IPS-18c (cell line): ENCODE measurements at regions not wholly inside any gene's neighbourhood (a gene's known extent, or its start where the extent isn't known, plus 50 kb on each side); places are given as distances from the start of the nearest gene placed in this dataset.

ENCODE experiments used
- H3K4me3 ChIP-seq: 2 replicates; pipeline ENCODE4 v1.7.0; 2013; ENCODE audit warnings: low read depth, mild to moderate bottlenecking, low read length, moderate library complexity; ENCODE audit not compliant: insufficient read depth
- H3K9me3 ChIP-seq: one replicate; pipeline ENCODE4 v1.6.1; 2013; ENCODE audit warnings: mild to moderate bottlenecking, low read length, moderate library complexity; ENCODE audit not compliant: control insufficient read depth, insufficient read depth

DNA sequence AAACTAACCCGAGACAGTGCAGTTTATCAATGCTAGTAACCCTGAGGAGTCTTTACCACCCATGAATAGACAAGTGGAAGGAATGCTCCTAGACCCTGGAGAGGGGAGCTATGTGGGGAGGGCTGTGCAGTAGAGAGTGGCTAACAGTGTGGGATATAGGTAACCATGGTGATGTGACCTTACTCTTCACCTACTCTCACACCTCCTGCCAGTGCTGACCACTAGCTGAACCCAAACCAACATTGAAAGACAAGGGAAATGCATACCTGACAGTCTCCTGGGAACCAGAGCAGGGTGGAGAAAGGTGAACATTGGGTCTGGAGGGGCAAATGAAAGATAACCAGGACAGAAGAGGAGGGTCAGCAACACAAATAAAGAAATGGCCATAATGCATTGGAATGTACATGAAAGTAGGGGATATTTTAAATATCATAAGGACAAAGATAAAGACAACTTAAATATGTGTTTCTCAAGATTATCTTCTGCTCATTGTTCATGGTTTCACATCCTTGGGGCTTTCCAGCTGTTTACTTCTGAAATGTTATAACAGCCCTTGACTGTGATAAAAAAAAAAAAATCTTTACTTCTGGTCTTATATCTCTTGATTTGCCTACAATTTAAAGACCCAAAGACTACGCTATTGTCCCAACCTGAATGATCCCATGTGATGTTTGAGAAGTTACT lies 983.3 kb upstream of the TENM4 start:
- Histone ChIP-seq H3K9me3 (no peaks in the 10 kb centered on the region), H3K4me3 (no peak overlapping the region)

DNA sequence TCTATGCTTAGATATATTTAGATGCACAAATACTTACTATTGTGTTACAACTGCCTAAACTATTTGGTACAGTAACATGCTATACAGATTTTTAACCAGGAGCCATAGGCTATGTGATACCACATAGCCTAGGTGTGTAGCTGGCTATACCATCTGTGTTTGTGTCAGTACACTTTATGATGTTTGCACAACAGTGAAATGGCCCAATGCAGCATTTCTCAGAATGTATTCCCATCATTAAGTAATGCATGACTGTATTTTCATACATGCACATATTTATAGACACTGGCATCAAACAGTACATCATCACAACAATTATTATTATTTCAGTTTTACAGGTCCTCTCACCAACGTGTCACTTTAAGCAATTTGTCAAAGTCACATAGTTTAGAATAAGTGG lies 979.5 kb upstream of the TENM4 start:
- Histone ChIP-seq H3K4me3 (no peak overlapping the region), H3K9me3 (no peaks in the 10 kb centered on the region)

DNA sequence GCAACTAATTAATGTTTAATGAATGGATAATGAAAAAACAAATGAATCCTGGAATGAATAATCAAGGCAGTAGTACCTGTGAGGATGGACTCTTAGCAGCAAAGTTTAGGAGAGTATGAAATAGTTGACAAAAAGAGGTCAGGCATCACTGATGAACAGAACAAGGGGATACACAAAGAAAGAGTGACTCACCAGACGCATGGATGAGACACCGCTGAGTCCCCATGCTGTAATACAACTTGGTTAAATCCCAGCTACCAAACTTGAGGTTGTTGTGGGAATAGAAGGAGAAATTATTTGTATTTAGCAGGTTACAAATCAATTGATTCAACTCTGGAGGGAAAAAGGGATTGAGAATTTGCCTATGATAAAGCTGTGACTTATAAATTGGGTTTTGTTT lies 976.9 kb upstream of the TENM4 start:
- H3K9me3 ChIP-seq = no peaks in the 10 kb centered on the region

DNA sequence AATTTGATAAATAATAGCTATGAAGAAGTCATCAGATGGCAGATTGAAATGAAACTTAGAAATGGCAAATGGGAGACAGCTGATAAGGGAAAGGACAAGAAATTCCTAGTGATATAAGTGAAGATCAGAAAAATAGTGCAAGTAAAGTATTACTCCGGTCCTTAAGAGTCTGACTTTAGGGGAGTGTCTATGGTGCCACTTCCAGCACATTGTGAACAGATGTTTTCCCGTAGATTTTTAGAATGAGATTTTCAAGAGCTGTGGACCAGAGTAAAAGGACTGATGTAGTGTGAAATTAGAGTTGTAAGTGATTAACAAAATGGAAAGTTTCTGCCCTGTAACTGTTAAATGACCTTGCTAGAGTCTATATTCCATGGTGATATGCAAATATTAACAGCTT lies 974.8 kb upstream of the TENM4 start:
- H3K4me3 ChIP-seq = no peak overlapping the region
- H3K9me3 ChIP-seq = no peaks in the 10 kb centered on the region

More for the DNA sequence above, 976.9 kb upstream of the TENM4 start:
- H3K4me3 ChIP-seq = no peak overlapping the region

DNA sequence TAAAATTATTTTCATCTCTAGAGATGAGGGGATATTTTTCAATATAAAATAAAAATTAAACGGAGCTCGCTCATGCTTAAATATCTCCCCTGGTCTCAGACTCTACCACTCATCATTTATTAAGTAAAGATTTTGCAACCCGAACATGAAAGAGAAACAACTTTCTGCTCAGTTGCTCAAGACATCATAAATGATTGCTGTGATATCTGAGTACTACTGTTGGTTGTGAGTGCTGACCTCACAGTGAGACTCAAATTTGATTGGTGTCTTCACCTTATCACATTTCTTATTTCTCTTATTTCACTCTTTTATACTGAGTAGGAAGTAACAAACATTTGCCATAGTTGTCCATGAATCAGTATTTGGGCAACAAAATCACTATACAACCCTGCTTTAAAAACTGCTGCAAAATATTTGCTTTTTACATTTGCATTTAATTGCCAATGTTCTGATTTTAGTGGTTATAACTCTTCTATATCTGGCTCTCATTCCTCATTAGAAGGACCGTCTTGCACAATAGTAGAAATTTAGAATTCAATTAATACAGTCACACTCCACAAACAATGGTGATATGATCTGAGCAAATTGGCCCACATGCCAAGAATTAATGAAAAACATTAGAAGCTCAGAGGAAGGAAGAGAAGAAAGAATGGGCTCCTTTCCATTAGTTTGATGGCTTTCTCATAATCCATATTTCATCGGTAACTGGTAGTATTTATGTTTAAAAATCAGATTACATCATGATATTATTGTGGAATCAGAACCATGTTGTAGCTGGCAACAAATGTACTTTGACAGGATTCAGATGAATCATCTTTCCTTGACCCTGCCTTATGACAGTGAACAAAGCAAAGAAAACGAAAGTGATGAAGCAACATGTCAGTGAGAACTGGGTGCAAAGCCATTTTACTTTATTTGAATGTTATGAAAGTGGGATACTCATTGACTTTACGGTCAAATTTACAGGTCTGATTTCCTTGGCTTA lies 973.6 kb upstream of the TENM4 start:
- H3K4me3 ChIP-seq = no peak overlapping the region
- H3K9me3 ChIP-seq = no peaks in the 10 kb centered on the region

DNA sequence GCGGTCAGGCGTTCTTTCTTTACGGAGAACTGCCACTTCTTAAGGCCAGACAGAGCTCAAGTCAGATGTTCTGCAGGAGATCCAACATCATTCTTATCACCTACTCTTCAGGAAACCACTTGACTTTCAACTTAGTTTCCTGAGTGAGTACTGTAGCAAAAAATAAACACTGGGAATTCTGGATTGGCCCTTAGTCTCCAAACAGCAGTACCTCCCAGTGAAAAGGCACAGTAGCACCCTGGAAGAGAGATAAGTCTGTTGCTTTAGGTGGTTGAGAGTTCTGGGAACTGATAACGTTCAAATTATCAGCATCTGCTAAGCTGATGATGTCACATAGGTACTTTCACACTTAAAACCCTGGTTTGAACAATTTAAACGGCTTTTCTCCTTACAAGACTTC lies 971.8 kb upstream of the TENM4 start:
- Histone ChIP-seq H3K9me3 (no peaks in the 10 kb centered on the region), H3K4me3 (no peak overlapping the region)

DNA sequence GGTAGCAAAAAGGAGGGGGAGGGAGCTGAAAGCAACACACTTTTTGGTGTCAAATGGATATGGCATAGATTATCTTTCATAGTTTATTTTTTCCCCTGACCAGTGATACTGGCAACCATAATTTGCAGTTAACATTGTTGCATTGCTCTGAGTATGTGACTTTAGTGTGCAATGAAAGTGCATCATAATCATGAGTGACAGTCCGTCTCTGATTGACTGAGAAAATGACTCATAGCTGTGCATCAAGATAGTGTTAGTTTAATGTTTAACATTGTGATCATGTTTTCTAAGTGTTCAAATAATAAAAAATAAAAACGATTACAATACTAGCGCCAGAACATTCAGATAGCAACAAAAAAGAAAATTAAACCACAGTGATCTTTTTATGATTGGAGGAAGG lies 952.4 kb upstream of the TENM4 start:
- Histone ChIP-seq H3K4me3 (no peak overlapping the region), H3K9me3 (no peaks in the 10 kb centered on the region)

DNA sequence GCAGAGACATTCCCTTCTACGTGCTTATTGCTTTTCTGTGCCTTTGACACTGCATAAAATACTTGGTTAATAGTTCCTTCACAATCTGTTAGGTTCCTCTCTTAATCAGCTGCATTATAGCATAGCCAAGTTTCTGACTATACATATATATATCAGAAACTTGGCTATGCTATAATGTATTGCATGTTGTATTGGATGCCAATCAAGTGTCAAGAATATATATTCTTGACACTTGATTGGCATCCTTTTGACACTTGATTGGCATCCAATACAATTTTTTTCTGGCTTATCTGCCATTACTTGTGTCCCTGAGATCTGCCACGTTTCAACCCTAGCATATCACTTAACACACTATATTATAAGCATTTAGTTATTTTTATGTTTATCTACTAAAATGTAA lies 949.7 kb upstream of the TENM4 start:
- no peaks in the 10 kb centered on the region for H3K9me3 ChIP-seq

DNA sequence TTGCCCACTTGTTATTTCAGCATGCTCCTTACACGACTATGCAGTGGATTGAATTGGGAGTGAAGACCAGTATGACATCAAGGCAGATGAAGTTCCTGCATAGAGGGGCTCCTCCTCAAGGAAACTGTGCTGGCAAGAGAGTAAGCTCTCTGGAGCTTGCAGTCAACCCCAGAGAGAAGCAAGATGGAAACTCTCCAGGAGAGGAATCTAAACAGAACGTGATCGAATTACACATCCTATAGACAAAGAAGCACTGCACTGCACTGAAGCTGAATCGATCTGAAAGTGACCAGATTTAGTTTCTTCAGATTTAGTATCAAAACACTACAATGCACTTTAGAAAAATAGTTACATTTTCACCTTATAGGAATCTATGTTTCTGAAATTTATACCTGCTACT lies 947.7 kb upstream of the TENM4 start:
- Histone ChIP-seq H3K4me3 (no peak overlapping the region), H3K9me3 (no peaks in the 10 kb centered on the region)

More for the DNA sequence above, 949.7 kb upstream of the TENM4 start:
- no peak overlapping the region for H3K4me3 ChIP-seq

DNA sequence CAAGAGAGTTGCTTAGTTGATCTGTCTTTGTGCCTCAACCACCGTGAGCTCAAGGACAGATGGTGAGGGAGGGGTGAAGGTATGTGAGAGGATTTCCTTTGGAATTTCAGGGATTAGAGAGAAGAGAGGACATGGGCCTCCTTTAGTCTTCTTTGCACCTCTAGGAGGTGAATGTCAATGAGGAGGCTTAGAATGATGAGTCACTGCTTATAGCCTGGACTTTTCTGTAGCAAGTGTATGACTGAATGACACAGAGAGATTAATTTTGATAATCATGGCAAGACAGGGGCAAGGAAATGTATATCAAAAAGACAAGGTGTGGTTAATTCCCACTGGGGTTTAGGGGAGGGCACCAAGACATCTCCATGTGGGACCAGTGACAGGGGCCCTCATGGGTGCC lies 947.3 kb upstream of the TENM4 start:
- Histone ChIP-seq H3K4me3 (no peak overlapping the region), H3K9me3 (no peaks in the 10 kb centered on the region)

DNA sequence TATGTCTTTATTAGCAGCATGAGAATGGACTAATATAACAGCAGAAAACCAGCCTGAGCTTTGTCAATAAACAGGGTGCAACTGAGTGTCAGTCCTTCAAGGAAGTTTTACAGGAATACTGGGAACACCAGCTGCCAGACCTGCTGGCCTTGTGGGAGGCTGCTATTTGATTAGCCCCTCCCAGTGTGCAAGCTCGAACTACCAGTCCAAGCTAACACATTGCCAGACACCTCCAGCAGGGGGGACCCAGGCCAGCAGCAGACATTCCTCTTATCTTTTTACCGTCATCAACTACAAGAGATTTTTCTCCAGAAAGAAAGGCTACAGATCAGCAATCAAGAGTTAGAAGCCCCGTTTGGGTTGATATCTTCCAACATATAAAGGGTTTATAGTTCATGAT lies 942.8 kb upstream of the TENM4 start:
- H3K4me3 ChIP-seq = no peak overlapping the region
- H3K9me3 ChIP-seq = no peaks in the 10 kb centered on the region

DNA sequence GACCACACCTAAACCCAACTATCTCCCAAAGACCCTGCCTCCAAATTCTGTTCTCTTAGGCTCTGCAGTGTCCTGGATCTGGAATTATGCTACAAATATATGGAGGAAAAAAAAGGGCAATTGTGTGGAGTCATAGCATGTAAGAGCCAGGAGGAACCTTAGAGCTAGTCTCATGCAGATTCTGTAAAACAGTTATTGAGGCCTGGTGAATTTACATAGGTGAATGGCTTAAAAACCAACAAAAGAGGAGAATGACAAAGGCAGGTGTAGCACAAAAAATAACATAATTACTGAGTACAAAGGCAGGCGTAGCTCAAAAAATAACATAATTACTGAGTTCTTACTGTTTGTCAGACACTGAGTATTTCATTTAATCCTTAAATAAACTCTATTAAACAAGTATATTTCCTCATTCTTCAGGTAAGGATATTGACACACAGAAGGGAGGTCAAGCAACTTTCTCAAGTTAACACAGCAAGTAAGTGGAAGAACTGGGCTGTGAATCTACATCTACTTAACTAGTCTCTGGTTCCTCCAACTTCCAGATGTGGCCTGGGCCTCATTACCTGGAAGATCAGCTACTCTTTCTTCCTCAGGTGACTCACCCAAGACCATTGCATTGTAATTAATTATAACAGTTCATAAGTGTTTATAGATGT lies 938.9 kb upstream of the TENM4 start:
- no peak overlapping the region for H3K4me3 ChIP-seq
- H3K9me3 ChIP-seq = no peaks in the 10 kb centered on the region

DNA sequence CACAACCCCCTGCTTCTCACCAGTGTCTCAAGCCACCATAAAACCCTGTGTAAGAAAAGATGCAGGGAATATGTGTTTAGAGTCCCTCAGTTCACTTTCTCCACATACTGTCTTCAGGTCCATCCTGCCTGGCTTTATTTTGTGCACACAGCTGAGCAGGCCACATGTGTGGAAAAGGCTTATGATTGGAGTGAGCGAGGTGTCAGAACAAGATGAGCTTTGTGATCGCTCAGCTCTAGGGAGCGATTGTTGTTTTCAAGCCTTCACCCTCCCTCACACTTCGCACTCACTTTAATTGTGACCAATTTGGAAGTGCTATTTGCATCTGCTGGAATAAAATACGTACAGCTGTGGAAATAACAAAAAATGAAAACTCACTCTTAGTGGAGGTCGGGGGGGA lies 931.1 kb upstream of the TENM4 start:
- Histone ChIP-seq H3K9me3 (no peaks in the 10 kb centered on the region), H3K4me3 (no peak overlapping the region)

DNA sequence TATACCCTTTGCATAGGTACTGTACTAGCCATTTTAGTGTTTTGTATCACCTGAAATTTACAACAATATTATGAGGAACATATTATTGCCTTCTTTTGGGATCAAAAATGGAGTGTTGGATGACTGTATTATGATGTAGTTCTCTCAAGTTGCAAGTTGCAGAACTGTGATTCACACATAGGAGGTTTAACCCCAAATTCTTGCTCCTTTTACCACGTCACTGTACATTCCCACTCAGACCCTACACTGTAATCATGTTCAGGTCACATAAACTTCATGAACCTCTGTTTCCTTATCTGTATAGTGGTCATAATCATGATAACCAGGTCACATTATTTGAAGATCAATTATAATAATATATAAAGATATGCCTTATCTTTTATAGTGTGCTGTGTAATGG lies 925.1 kb upstream of the TENM4 start:
- Histone ChIP-seq H3K4me3 (no peak overlapping the region), H3K9me3 (no peaks in the 10 kb centered on the region)

DNA sequence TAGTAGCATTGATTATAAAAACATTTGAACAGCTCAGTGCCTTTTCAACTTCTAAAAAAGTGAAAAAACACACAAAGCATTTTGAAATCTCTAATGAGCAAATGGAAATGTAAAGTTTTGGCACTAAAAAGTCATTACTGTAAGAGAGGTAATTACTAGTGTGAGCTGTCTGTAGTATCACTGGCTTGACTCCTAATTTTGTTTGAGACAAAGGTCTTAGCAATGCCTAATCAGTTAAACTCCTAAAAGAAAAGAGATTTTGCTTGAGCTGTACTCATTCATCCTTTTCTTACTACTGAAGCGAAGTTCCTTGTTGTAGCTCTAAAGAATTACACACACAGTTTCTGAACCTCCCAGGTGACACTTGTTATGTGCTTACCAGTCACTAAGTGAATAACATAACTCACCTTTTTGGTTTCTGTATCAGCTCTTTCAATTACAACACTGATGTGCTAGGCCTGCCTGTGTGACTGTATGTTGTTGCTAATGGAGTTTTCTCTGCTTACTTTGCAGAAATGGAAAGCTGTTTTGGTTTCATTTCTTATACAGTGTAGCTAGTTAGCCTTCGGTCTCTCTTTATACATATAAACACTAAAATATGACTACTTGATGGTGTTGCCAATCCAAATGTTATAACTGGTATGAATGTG lies 924.4 kb upstream of the TENM4 start:
- H3K4me3 ChIP-seq = no peak overlapping the region
- H3K9me3 ChIP-seq = no peaks in the 10 kb centered on the region

DNA sequence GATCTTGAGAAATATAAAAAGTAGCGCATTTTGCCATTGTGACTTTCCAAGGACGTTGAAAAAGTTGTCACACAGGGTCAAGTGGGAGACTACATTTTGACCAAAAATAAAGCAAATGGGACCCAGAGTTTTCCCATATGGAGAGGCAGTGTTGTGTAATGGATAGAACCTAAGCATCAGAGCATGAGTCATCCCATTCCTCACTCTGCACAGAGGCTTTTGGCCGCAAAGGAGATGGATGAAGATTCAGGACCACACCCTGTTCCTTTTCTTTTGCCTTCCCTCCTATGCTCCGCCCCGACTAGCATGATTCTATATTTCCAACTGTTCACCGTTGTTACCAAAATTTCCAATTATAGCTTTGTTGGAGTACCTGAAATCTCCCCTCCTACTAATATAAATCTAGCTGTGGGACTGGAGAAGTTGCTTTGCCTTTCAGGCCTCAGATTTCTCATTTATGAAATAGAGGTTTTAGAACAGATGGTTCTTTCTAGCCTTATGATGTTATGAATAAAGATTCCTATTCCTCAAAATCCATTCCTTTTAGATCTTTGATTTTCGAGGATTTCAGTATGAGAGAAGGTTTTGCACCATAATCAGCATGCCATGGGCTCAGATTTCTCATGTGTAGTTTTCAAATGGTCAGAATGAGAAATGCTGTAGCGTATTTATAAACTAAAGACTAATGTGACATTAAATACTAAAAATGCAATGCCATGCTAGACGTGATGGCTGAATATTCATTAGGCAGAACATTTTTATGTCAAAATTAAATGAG lies 921.9 kb upstream of the TENM4 start:
- no peaks in the 10 kb centered on the region for H3K9me3 ChIP-seq
- no peak overlapping the region for H3K4me3 ChIP-seq

DNA sequence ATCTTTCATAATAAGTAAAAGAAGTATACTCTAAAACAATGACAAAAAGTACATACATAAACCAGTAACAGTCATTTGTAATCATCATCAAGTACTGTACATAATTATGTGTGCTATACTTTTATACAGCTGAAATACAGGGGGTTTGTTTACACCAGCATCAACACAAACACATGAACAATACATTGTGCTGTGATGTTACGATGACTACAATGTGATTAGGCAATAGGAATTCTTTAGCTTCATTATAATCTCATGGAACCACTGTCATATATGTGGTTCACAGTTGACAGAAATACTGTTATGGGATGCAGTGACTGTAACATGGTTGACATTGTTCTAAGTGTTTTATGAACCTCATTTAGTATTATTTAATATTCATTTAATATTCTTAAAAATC lies 914.4 kb upstream of the TENM4 start:
- H3K9me3 ChIP-seq = no peaks in the 10 kb centered on the region
- H3K4me3 ChIP-seq = no peak overlapping the region
